GM23248 (cell line): ENCODE measurements at regions not wholly inside any gene's neighbourhood (a gene's known extent, or its start where the extent isn't known, plus 50 kb on each side); places are given as distances from the start of the nearest gene placed in this dataset.

Experiments used
- EZH2 ChIP-seq: fragments of 200-600 bp; sonication (generic); IDR thresholded peaks from 2 replicates; pipeline ENCODE4 v1.6.1; 2018; ENCODE audit warnings: antibody characterized with exemption, mild to moderate bottlenecking; ENCODE audit not compliant: insufficient read depth, poor library complexity, severe bottlenecking
- EZH2phosphoT487 ChIP-seq: fragments of 200-600 bp; sonication (generic); IDR thresholded peaks from 2 replicates; pipeline ENCODE4 v1.6.1; 2018; ENCODE audit warnings: antibody characterized with exemption, moderate library complexity, mild to moderate bottlenecking, low read depth; ENCODE audit not compliant: insufficient read depth

- no peak for TF ChIP-seq EZH2
- TF ChIP-seq EZH2phosphoT487: no peak
Observed at GRCh38 chr12:84172823-84173424, 739.7 kb downstream of the SLC6A15 start.
